ENCODE measurements at regions not wholly inside any gene's neighbourhood (a gene's known extent, or its start where the extent isn't known, plus 50 kb on each side); places are given as distances from the start of the nearest gene placed in this dataset.

GRCh38 chr2:11987151-11987550 lies 240.7 kb downstream of the LPIN1 start:
- FAIRE-seq = no peak

GRCh38 chr2:11988691-11989353 lies 242.4 kb downstream of the LPIN1 start:
- DNase-seq (ENCODE audit: insufficient read length, low spot score) = no peak
- no peak for FAIRE-seq

More at GRCh38 chr2:11987151-11987550, 240.7 kb downstream of the LPIN1 start:
- DNase-seq (ENCODE audit: insufficient read length, low spot score) = no peak

GRCh38 chr2:11989354-11989703 lies 242.9 kb downstream of the LPIN1 start:
- FAIRE-seq = no peak
- no peak for DNase-seq (ENCODE audit: insufficient read length, low spot score)

- FAIRE-seq = no peak
- no peak for DNase-seq (ENCODE audit: insufficient read length, low spot score)
Measured at GRCh38 chr2:11990576-11990975, 244.1 kb downstream of the LPIN1 start.

GRCh38 chr2:11993749-11994148 lies 247.3 kb downstream of the LPIN1 start:
- DNase-seq (ENCODE audit: insufficient read length, low spot score) = no peak
- FAIRE-seq = no peak

GRCh38 chr2:11995456-11995855 lies 249.0 kb downstream of the LPIN1 start:
- DNase-seq (ENCODE audit: insufficient read length, low spot score) (peak; percentile 47), FAIRE-seq (no peak)

- FAIRE-seq (no peak), DNase-seq (ENCODE audit: insufficient read length, low spot score) (no peak)
Measured at GRCh38 chr2:11996618-11997017, 250.2 kb downstream of the LPIN1 start.

GRCh38 chr2:11997142-11997541 lies 250.7 kb downstream of the LPIN1 start:
- DNase-seq (ENCODE audit: insufficient read length, low spot score) (no peak), FAIRE-seq (no peak)

GRCh38 chr2:11998218-11998617 lies 251.8 kb downstream of the LPIN1 start:
- no peak for DNase-seq (ENCODE audit: insufficient read length, low spot score)
- FAIRE-seq = no peak

GRCh38 chr2:11998626-11999378 lies 252.4 kb downstream of the LPIN1 start:
- FAIRE-seq (no peak), DNase-seq (ENCODE audit: insufficient read length, low spot score) (no peak)

- no peak for DNase-seq (ENCODE audit: insufficient read length, low spot score)
- no peak for FAIRE-seq
Measured at GRCh38 chr2:12001621-12002020, 255.2 kb downstream of the LPIN1 start.

GRCh38 chr2:12002215-12002614 lies 255.8 kb downstream of the LPIN1 start:
- DNase-seq (ENCODE audit: insufficient read length, low spot score) (no peak), FAIRE-seq (no peak)

- DNase-seq (ENCODE audit: insufficient read length, low spot score) (no peak), FAIRE-seq (no peak)
Measured at GRCh38 chr2:12004713-12005112, 258.3 kb downstream of the LPIN1 start.

GRCh38 chr2:12005886-12006681 lies 259.7 kb downstream of the LPIN1 start:
- DNase-seq (ENCODE audit: insufficient read length, low spot score) (no peak), FAIRE-seq (no peak)

GRCh38 chr2:12006850-12007249 lies 260.4 kb downstream of the LPIN1 start:
- FAIRE-seq (no peak), DNase-seq (ENCODE audit: insufficient read length, low spot score) (peak; percentile 37)

GRCh38 chr2:12007282-12007681 lies 260.9 kb downstream of the LPIN1 start:
- FAIRE-seq = no peak

GRCh38 chr2:12008425-12009061 lies 262.1 kb downstream of the LPIN1 start:
- DNase-seq (ENCODE audit: insufficient read length, low spot score) (no peak), FAIRE-seq (no peak)

More at GRCh38 chr2:12007282-12007681, 260.9 kb downstream of the LPIN1 start:
- DNase-seq (ENCODE audit: insufficient read length, low spot score) = no peak

GRCh38 chr2:12009323-12009905 lies 263.0 kb downstream of the LPIN1 start:
- DNase-seq (ENCODE audit: insufficient read length, low spot score) = no peak
- no peak for FAIRE-seq

- no peak for FAIRE-seq
- DNase-seq (ENCODE audit: insufficient read length, low spot score) = no peak
Measured at GRCh38 chr2:12010059-12010458, 263.6 kb downstream of the LPIN1 start.

- no peak for FAIRE-seq
- DNase-seq (ENCODE audit: insufficient read length, low spot score) = no peak
Measured at GRCh38 chr2:12010779-12011178, 264.3 kb downstream of the LPIN1 start.
